ENCODE measurements at regions not wholly inside any gene's neighbourhood (a gene's known extent, or its start where the extent isn't known, plus 50 kb on each side); places are given as distances from the start of the nearest gene placed in this dataset.

- no peak for DNase-seq
Observed at GRCh38 chr2:235312571-235312970, 181.3 kb upstream of the AGAP1 start.

- peak; percentile 14 for DNase-seq
Observed at GRCh38 chr2:235314371-235314930, 179.4 kb upstream of the AGAP1 start.

- no peak for DNase-seq
Observed at GRCh38 chr2:235319095-235319494, 174.7 kb upstream of the AGAP1 start.

GRCh38 chr2:235320326-235320725 is 173.5 kb upstream of the AGAP1 start:
- no peak for DNase-seq

DNA sequence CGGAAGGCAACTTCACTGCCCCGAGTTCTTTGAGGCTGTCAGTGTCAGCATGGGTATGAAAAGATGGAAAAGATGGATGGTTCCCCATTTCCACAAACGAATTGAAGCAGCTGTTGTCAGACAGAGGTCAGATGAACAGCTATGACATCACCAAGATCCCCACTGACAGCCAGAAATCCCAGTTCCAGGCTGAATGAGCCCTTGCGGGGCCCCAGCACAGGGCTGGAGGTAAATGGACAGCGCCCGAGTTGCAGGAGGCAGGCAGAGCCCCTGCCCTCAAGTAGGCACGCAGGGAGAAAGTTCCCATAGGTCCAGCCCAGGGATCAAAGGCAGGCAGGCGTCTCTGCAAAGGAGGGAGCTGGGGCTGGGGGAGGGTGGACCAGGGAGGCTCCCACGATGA is 169.5 kb upstream of the AGAP1 start:
- DNase-seq: no peak

DNA sequence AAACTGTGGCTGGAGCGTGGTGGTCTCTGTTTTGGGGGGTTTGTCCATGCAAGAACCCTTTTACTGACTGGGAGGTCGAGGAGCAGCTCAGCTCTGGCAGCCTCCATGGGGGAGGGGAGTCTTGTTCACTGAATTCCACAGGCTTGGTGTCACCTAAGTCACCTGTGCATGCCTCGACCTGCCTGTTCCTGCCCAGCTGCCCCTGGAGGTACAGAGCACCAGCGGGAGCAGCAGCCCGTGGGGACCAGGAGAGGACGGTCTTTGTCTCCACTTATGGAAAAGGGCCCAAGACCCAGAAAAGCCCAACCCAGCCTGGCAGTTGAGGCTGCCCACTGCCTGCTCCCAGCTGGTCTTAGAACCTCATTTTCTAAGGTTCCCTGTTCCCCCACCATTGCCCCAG is 168.7 kb upstream of the AGAP1 start:
- no peak for DNase-seq

- no peak for DNase-seq
Observed at GRCh38 chr2:235328991-235329390, 164.9 kb upstream of the AGAP1 start.

DNA sequence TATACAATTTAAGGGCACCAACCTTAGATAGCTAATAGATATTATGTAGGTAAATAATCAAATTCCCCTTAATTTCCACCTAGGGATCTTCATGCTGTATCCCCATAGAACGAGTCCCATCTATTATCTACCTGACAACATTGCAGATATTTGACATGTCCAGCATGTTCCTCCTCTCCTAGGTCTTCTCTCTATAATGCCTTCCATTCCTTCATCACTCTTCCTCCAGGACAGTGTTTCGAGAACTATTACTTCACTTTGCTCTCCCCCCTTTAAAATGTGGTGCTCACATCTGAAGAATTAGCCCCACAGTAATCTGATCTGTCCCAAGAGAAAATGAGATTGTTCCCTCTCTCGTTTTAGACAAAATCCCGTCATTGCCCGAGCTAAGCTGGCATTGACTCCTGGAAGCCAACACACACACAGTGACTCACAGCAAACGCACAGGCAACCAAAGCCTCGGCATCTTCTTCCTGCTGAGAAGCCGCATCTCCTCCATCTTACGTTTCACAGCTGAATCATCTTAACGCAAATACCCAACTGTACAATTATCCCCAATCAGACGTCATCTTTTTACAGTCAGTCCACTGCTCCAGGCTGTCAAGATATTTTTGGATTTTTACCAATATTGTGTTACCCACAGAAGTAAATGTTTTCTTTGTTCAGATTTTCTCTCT is 162.9 kb upstream of the AGAP1 start:
- DNase-seq: no peak

DNA sequence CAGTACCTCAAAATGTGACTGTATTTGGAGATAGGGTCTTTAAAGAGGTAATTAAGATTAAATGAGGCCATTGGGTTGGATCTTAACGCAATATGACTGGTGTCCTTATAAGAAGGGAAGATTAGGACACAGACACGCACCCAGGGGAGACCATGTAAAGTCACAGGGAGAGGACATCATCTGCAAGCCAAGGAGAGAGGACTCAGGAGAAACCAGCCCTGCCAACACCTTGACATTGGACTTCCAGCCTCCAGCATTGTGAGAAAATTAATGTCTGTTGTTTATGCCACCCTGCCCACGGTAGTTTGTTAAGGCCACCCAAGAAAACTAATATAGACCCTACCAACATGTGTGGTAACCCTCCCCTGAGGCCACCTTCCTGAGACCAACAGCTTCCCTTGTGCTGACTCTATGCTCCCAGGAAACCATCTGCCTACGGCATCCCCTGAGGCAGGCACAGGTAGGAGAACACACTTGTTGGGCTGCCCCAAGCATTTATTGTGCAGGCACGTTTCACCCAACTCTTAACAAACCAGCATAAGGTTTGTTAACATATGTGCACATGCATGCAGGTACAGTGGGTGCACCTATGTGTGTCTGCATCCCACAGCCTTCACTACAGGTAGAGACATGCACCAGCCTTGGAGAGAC is 161.5 kb upstream of the AGAP1 start:
- DNase-seq: no peak

DNA sequence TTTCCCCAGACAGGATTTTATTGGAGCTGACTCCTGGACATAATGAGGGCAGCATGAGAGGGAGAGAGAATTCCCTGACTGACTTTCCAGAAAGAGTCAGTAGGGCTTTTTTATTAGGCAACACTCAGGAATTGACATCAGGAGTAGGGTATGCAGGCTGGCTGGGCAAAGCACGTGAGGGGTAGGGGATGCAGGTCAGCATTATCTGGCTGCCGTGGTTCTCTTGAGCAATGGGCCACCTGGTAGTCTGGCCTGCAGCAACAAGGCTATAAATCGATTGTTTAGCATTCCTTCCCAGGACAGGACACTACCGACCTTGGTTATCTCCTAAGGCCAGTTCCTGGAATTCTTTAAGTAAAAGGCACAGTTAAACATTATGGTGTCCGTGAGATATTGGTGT is 160.8 kb upstream of the AGAP1 start:
- no peak for DNase-seq

DNA sequence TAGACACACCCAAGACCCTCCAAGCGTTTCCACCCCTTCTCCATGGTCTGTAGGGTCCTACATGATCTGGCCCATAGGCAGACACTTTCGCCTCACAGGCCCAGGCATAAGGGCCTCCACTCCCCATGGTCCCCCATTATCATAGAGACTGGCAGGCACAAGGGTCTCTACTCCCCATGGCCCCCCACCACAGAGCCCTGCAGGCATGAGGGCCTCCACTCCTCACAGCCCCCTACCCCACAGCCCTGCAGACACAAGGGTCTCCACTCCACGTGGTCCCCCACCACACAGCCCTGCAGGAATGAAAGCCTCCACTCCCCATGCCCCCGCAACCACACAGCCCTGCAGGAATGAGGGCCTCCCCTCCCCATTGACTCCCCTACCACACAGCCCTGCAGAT is 159.7 kb upstream of the AGAP1 start:
- no peak for DNase-seq

GRCh38 chr2:235343156-235343774 is 150.6 kb upstream of the AGAP1 start:
- DNase-seq: no peak

GRCh38 chr2:235343869-235344268 is 150.0 kb upstream of the AGAP1 start:
- DNase-seq: no peak

- DNase-seq: no peak
Observed at GRCh38 chr2:235345745-235346144, 148.1 kb upstream of the AGAP1 start.

DNA sequence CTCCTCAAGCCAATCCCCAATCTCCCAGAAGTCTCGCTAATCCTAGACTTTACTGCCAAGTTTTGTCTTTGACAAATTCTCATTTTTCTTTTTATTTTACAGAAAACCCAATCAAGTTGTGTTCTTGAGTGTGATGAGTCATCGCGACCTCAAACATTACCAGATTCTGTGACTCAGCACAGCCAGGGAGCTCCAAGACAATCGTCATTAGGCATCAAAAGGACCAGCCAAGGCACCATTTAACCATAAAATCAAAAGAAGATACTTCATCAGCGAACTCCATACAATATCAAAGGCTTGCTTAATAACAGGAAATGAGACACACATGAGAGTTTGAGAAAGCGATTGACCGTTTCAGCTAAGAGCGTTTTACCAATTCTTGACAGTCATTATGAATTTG is 146.2 kb upstream of the AGAP1 start:
- no peak for DNase-seq

DNA sequence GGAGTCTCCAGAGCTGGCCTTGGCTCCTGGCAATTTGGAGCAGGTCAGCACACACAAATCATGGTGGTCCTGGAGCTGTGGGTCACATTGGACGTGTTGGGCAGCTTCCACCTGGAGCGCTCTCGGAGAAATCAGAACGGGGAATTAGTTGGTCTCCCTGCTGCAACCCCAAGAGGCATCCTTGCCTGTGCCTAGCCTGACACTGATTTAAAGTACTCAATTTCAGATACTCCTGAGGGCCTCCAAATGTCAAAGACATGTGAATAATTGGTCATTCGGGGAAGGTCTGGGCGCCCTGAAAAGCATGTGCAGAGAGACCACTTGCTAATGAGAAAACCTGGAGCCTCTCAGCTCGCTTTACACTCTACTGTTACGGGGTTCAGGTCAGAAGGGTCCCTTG is 145.5 kb upstream of the AGAP1 start:
- DNase-seq: no peak

GRCh38 chr2:235350234-235350633 is 143.6 kb upstream of the AGAP1 start:
- DNase-seq: no peak

DNA sequence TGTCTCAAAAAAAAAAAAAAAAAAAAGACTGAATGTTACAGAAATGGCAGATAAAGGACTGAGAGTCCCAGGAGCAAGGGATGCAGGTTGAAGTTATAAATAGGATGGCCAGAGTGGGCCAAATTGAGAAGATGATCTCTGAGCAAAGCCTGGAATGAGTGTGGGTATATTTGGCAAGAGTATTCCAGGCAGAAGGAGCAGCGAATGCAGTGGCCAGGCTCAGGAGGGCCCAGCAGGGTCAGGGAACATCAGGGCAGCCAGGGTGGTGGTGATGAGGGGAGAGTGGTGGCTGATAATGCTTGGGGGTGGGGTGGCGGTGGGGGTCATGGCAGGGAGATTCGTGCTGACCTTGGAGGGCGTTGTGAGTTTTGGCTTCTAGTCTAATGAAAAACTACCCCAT is 141.3 kb upstream of the AGAP1 start:
- DNase-seq: no peak

DNA sequence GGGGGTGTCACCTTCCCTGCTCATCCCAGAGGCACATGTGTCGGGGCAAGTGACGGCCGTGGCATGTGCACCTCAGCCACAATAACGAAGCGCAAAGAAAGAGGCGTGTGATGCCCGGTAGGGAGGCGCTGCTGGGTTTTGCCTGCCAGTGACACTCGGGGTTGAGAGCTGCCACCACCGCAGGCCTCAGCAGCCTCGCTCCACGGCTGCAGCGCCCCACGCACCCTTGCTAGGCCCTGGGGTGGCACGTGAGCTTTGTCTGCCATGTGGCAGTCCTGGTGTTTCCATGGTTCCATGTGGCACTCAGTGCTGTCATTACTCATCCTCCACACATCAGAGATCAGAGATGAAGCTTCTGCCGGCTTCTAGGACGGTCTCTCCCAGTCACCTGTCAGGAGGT is 136.0 kb upstream of the AGAP1 start:
- DNase-seq: no peak

DNA sequence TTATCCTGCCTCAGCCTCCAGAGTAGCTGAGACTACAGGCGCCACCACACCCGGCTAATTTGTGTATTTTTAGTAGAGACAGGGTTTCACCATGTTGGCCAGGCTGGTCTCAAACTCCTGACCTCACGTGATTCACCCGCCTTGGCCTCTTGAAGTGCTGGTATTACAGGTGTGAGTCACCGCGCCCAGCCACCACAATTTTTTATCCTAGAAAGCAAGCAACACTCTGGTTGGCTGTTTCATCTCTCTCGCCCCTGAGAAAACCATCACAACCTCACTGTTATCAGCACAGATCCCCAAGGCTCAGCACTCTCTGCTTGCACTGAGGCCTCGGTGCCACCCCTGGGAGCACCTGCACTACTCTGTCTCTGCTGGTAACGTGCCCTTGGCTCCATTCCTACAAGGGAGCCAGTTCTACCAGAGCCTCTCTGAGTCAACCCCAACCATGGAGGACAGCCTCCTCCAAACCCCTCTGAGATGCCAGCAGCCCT is 134.8 kb upstream of the AGAP1 start:
- no peak for DNase-seq

DNA sequence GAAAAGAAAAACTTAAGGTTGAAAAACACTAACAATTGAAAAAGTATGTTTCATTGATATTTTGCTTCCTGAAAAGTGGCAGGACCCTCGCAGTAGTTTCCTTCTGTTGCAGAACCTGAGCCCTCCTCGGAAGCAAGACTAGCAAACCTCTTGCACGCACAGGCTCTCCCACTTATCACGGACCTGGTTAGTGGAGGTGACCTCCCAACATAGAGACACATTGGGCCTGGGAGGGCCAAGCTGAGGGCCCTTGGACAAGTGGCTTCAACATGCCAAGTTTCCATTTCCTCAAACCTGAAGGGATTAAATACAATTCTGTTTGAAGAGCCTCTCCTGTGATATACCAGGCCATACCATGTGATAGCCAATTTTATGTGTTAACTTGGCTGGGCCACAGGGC is 133.4 kb upstream of the AGAP1 start:
- no peak for DNase-seq

GRCh38 chr2:235365743-235366142 is 128.1 kb upstream of the AGAP1 start:
- DNase-seq: no peak

DNA sequence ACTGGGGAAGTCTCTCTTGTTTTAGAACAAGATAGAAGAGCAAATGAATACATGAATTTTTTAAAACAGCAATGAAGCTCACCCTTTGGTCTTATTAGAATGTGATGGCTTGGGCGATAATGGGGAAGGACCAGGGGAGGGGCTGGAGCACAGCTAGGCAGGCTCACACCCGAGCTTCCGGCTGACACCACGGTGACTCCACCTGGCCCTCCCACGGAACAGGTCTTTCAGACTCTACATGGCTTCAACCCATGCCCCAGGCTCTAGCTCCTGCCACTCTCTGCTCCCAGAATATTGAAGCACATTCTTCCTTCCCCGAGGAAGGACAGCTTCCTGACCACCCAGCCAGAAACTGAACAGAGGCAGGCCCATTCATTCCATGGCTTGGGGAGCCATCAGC is 127.5 kb upstream of the AGAP1 start:
- no peak for DNase-seq

- DNase-seq: no peak
Observed at GRCh38 chr2:235366807-235367206, 127.0 kb upstream of the AGAP1 start.
